SK-N-SH (cell line): ENCODE measurements at regions not wholly inside any gene's neighbourhood (a gene's known extent, or its start where the extent isn't known, plus 50 kb on each side); places are given as distances from the start of the nearest gene placed in this dataset.

Experiments used
- CTCF ChIA-PET: fragments of 300-600, 350-600 bp; formaldehyde crosslinking; extraction: SDS; loops from one replicate; lab custom pipeline; 2021; lab: Yijun Ruan, JAX
- POLR2A ChIA-PET: fragments of 350-600 bp; sonication (Branson Sonifier 250); formaldehyde crosslinking; extraction: SDS; loops from one replicate; lab custom pipeline; 2020; ENCODE audit warnings: antibody characterized with exemption, inconsistent platforms; lab: Yijun Ruan, JAX
- DNase-seq: peaks from one replicate; pipeline ENCODE4 v3.0.0; 2012
- H2AFZ ChIP-seq: fragments of 200-600 bp; sonication (generic); 2 replicates; pipeline ENCODE4 v1.8.1; 2016; ENCODE audit warnings: antibody characterized with exemption, mild to moderate bottlenecking, low read depth
- H3F3A ChIP-seq: fragments of 200-600 bp; sonication (generic); replicated peaks from 2 replicates; pipeline ENCODE3; 2016; ENCODE audit warnings: antibody characterized with exemption, mild to moderate bottlenecking; ENCODE audit not compliant: insufficient read depth
- H3K27ac ChIP-seq, 2 experiments: fragments of 200-500 bp in 1 of 2; fragments of 200-600 bp in 1 of 2; sonication (Bioruptor generic) in 1 of 2; sonication (generic), shearing (Covaris generic) in 1 of 2; 2 replicates each; pipeline versions ENCODE4 v1.5.1 to v1.6.1; 2014 to 2016; ENCODE audit warnings: low read depth in 2 of 2, inconsistent platforms in 1 of 2, low read length in 1 of 2, mild to moderate bottlenecking in 1 of 2, mixed read lengths in 1 of 2
- H3K27me3 ChIP-seq: fragments of 200-600 bp; sonication (generic), shearing (Covaris generic); 2 replicates; pipeline ENCODE4 v1.6.1; 2016; ENCODE audit warnings: mixed run types; ENCODE audit not compliant: insufficient read depth
- H3K36me3 ChIP-seq, 2 experiments: fragments of 200-500 bp in 1 of 2; fragments of 200-600 bp in 1 of 2; sonication (Bioruptor generic) in 1 of 2; sonication (generic) in 1 of 2; replicated peaks in 1 of 2; 2 replicates each; pipeline versions ENCODE3 to v1.5.1; 2014 to 2016; ENCODE audit warnings: low read length in 1 of 2, mild to moderate bottlenecking in 1 of 2; ENCODE audit not compliant: insufficient read depth in 2 of 2, control insufficient read depth in 1 of 2
- H3K4me1 ChIP-seq, 2 experiments: fragments of 200-500 bp in 1 of 2; fragments of 200-600 bp in 1 of 2; sonication (Bioruptor generic) in 1 of 2; sonication (generic), shearing (Covaris generic) in 1 of 2; 2 replicates each; pipeline versions ENCODE4 v1.5.1 to v1.6.1; 2014 to 2016; ENCODE audit warnings: low read depth in 1 of 2, low read length in 1 of 2, mixed run types in 1 of 2; ENCODE audit not compliant: insufficient read depth in 2 of 2, control insufficient read depth in 1 of 2
- H3K4me2 ChIP-seq: fragments of 200-600 bp; sonication (generic), shearing (Covaris generic); 2 replicates; pipeline ENCODE4 v1.6.1; 2017; ENCODE audit warnings: mixed run types
- H3K4me3 ChIP-seq, 2 experiments: fragments of 200-500 bp in 1 of 2; fragments of 200-600 bp in 1 of 2; sonication (Bioruptor generic) in 1 of 2; sonication (generic), shearing (Covaris generic) in 1 of 2; 2 replicates each; pipeline versions ENCODE4 v1.5.1 to v1.8.1; 2014 to 2016; ENCODE audit warnings: low read depth in 2 of 2, inconsistent platforms in 1 of 2, low read length in 1 of 2, mild to moderate bottlenecking in 1 of 2, mixed read lengths in 1 of 2, moderate library complexity in 1 of 2
- H3K79me2 ChIP-seq: fragments of 200-600 bp; sonication (generic); 2 replicates; pipeline ENCODE4 v1.8.1; 2017; ENCODE audit warnings: mild to moderate bottlenecking; ENCODE audit not compliant: insufficient read depth
- H3K9ac ChIP-seq: fragments of 200-600 bp; sonication (generic); 2 replicates; pipeline ENCODE4 v1.6.1; 2017; ENCODE audit warnings: mixed run types
- H3K9me2 ChIP-seq: fragments of 200-600 bp; sonication (generic); 2 replicates; pipeline ENCODE4 v1.6.1; 2017; ENCODE audit warnings: mixed run types
- H3K9me3 ChIP-seq: fragments of 200-600 bp; sonication (generic); 2 replicates; pipeline ENCODE4 v1.6.1; 2017; ENCODE audit warnings: mixed run types, mild to moderate bottlenecking, moderate library complexity
- H4K20me1 ChIP-seq: fragments of 200-600 bp; sonication (generic); 2 replicates; pipeline ENCODE4 v1.6.1; 2017; ENCODE audit warnings: mild to moderate bottlenecking, mixed run types; ENCODE audit not compliant: insufficient read depth
- CHD2 ChIP-seq: fragments of 150-350 bp; IDR thresholded peaks from 2 replicates; pipeline ENCODE4 v1.6.1; 2018; ENCODE audit warnings: low read length; ENCODE audit not compliant: partially characterized antibody
- EP300 ChIP-seq, 2 experiments: IDR thresholded peaks; 2 replicates each; pipeline versions ENCODE4 v1.4.0 to v1.6.1; 2012; ENCODE audit warnings: borderline replicate concordance in 1 of 2, low read depth in 1 of 2, low read length in 1 of 2
- FOXM1 ChIP-seq: IDR thresholded peaks from 2 replicates; pipeline ENCODE4 v1.4.0; 2012; ENCODE audit warnings: low read depth, mild to moderate bottlenecking
- GATA2 ChIP-seq: sonication (generic); formaldehyde crosslinking; IDR thresholded peaks from 2 replicates; pipeline ENCODE4 v1.5.0; 2020; ENCODE audit warnings: mild to moderate bottlenecking, missing genetic modification reagents
- PBX3 ChIP-seq: IDR thresholded peaks from 2 replicates; pipeline ENCODE4; 2012
- REST ChIP-seq: IDR thresholded peaks from 2 replicates; pipeline ENCODE4 v1.6.1; 2012; ENCODE audit warnings: mild to moderate bottlenecking, low read depth, low read length, moderate library complexity
- SIN3A ChIP-seq: IDR thresholded peaks from 2 replicates; pipeline ENCODE4 v1.6.1; 2012; ENCODE audit warnings: low read depth, mild to moderate bottlenecking, low read length, moderate library complexity, borderline replicate concordance
- WGBS: methylation state at CpG from one replicate; pipeline ENCODE4 v1.1.6; 2017; ENCODE audit warnings: low lambda C conversion rate; 5-methylcytosine and 5-hydroxymethylcytosine counted together
- TF ChIP-seq, protein P1 (sequence below): fragments of 150-350 bp; IDR thresholded peaks from 2 replicates; pipeline ENCODE4 v1.6.1; 2016; ENCODE audit warnings: mild to moderate bottlenecking, low read depth, low read length
- TF ChIP-seq, protein P2 (sequence below): IDR thresholded peaks from 2 replicates; pipeline ENCODE4 v1.4.0; 2012; ENCODE audit warnings: low read depth, borderline replicate concordance

DNA sequence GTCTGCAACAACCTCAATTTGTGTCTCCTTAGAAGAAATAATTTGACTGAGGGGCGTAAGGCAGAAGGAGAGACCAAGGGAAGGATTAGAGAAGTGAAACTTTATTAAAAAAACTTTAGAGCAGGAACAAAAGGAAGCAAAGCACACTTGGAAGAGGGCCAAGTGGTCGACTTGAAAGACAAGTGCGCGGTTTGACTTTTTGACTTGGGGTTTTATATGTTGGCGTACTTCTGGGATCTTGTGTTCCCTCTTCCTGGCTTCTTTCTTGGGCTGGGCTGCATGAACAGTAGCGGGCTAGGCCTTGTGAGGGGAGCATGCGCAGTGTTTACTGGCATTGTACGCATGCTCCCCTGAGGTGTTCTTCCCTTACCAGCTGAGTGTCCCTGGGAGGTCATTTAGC, 369.3 kb upstream of the DCN start:
- Histone ChIP-seq H3K36me3 (no peaks in the 10 kb centered on the region), H3K27ac (no peak overlapping the region), H4K20me1 (no peaks in the 10 kb centered on the region), H3K9me3 (no peaks in the 10 kb centered on the region), H3K79me2 (no peaks in the 10 kb centered on the region), H3K4me1 (peaks cover 0 to 12% of the 10 kb centered on the region in 2 experiments; a peak in 2 of 4 replicates), H3K27me3 (no peaks in the 10 kb centered on the region), H3K9ac (no peak overlapping the region), H2AFZ (no peak overlapping the region), H3K4me3 (no peak overlapping the region), H3F3A (no peaks in the 10 kb centered on the region), H3K9me2 (no peaks in the 10 kb centered on the region), H3K4me2 (no peak overlapping the region)
- ChIA-PET POLR2A (no interaction called here), CTCF (no interaction called here)
- WGBS = 68% methylated on average over 8 of the region's 8 CpGs
- TF ChIP-seq, protein P1, sequence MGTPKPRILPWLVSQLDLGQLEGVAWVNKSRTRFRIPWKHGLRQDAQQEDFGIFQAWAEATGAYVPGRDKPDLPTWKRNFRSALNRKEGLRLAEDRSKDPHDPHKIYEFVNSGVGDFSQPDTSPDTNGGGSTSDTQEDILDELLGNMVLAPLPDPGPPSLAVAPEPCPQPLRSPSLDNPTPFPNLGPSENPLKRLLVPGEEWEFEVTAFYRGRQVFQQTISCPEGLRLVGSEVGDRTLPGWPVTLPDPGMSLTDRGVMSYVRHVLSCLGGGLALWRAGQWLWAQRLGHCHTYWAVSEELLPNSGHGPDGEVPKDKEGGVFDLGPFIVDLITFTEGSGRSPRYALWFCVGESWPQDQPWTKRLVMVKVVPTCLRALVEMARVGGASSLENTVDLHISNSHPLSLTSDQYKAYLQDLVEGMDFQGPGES = no peak
- no peak for TF ChIP-seq PBX3
- no peak for TF ChIP-seq CHD2
- no peak for TF ChIP-seq GATA2 (CRISPR knock-in tag)
- TF ChIP-seq, protein P2, sequence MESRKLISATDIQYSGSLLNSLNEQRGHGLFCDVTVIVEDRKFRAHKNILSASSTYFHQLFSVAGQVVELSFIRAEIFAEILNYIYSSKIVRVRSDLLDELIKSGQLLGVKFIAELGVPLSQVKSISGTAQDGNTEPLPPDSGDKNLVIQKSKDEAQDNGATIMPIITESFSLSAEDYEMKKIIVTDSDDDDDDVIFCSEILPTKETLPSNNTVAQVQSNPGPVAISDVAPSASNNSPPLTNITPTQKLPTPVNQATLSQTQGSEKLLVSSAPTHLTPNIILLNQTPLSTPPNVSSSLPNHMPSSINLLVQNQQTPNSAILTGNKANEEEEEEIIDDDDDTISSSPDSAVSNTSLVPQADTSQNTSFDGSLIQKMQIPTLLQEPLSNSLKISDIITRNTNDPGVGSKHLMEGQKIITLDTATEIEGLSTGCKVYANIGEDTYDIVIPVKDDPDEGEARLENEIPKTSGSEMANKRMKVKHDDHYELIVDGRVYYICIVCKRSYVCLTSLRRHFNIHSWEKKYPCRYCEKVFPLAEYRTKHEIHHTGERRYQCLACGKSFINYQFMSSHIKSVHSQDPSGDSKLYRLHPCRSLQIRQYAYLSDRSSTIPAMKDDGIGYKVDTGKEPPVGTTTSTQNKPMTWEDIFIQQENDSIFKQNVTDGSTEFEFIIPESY = no peak
- no peak for TF ChIP-seq SIN3A
- TF ChIP-seq REST = no peak
- no peak for DNase-seq

DNA sequence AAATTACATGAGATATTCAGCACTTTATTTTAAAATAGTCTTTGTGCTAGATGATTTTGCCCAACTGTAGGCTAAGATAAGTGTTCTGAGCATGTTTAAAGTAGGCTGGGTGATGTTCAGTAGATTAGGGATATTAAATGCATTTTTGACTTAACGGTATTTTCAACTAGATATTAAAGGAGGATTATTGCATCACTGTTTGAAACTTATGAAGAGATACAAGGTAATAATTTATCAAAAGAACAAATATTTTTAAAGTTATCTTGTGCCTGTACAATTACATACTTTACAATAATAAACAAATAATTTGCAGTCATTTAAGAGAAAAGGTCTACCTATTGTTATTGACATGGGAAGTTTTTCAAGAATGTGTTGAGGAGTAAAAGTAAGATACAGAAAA, 368.6 kb upstream of the DCN start:
- DNase-seq = no peak
- Histone ChIP-seq H3K4me3 (no peak overlapping the region), H3K4me1 (peaks cover 0 to 5% of the 10 kb centered on the region in 2 experiments; a peak in 2 of 4 replicates), H3F3A (no peaks in the 10 kb centered on the region), H3K9me3 (no peaks in the 10 kb centered on the region), H3K36me3 (no peaks in the 10 kb centered on the region), H3K4me2 (no peak overlapping the region), H2AFZ (no peak overlapping the region), H3K27me3 (no peaks in the 10 kb centered on the region), H4K20me1 (no peaks in the 10 kb centered on the region), H3K9ac (no peak overlapping the region), H3K9me2 (no peaks in the 10 kb centered on the region), H3K27ac (no peak overlapping the region), H3K79me2 (no peaks in the 10 kb centered on the region)
- no peak for TF ChIP-seq FOXM1
- TF ChIP-seq, protein P2 = no peak
- no peak for TF ChIP-seq EP300 (IDR thresholded peaks at IDR 0.05; ENCODE audit: borderline replicate concordance in 1 of 2, low read depth in 1 of 2, low read length in 1 of 2)
- 86% methylated on average over 1 of the region's 1 CpG for WGBS
- ChIA-PET CTCF (no interaction called here), POLR2A (no interaction called here)
